ENCODE measurements at regions not wholly inside any gene's neighbourhood (a gene's known extent, or its start where the extent isn't known, plus 50 kb on each side); places are given as distances from the start of the nearest gene placed in this dataset.

DNA sequence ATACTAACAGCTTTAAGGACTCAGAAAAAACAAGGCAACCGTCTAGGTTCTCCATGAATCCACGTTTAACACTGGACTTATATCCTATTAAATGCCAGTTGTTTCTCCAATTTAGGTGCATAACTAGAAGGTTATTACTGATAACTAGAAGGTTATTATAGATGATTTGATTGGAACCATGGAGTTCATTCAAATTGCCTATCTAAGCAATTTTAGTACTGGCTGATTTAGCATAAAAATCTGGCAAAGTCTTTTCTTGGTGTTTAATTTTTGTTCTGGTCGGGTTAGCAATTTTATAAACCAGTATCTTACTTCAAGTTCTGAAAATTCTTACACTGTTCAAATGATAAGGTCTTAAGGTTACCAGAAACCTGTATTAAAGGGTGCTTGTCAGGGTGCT lies 672.8 kb upstream of the GNPDA2 start:
- TF ChIP-seq, protein P1, sequence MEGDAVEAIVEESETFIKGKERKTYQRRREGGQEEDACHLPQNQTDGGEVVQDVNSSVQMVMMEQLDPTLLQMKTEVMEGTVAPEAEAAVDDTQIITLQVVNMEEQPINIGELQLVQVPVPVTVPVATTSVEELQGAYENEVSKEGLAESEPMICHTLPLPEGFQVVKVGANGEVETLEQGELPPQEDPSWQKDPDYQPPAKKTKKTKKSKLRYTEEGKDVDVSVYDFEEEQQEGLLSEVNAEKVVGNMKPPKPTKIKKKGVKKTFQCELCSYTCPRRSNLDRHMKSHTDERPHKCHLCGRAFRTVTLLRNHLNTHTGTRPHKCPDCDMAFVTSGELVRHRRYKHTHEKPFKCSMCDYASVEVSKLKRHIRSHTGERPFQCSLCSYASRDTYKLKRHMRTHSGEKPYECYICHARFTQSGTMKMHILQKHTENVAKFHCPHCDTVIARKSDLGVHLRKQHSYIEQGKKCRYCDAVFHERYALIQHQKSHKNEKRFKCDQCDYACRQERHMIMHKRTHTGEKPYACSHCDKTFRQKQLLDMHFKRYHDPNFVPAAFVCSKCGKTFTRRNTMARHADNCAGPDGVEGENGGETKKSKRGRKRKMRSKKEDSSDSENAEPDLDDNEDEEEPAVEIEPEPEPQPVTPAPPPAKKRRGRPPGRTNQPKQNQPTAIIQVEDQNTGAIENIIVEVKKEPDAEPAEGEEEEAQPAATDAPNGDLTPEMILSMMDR (IDR thresholded peaks at IDR 0.05) = no peak
- no peak for TF ChIP-seq POLR2A (IDR thresholded peaks at IDR 0.05)

All from Peyer's patch (tissue), 4 donors.